Nephron progenitor cell (in vitro differentiated cells): ENCODE measurements at regions not wholly inside any gene's neighbourhood (a gene's known extent, or its start where the extent isn't known, plus 50 kb on each side); places are given as distances from the start of the nearest gene placed in this dataset.
"Not testable (repeated sequence)": the region's sequence is repeated elsewhere in the genome, so short reads cannot be mapped to it uniquely, and the experiment has no call there.

Experiments used
- DNase-seq: peaks from one replicate; pipeline ENCODE4 v3.0.0; 2021
- H3K27ac Mint-ChIP-seq: 2 replicates; pipeline ENCODE4 v1.8.0; 2021; ENCODE audit warnings: mild to moderate bottlenecking, moderate library complexity, mixed read lengths
- H3K27me3 Mint-ChIP-seq: 2 replicates; pipeline ENCODE4 v1.8.0; 2021; ENCODE audit warnings: mild to moderate bottlenecking, low read depth, mixed read lengths; ENCODE audit not compliant: poor library complexity
- H3K36me3 Mint-ChIP-seq: 2 replicates; pipeline ENCODE4 v1.8.0; 2021; ENCODE audit warnings: low read depth, mixed read lengths
- H3K4me1 Mint-ChIP-seq: 2 replicates; pipeline ENCODE4 v1.8.0; 2021; ENCODE audit warnings: mixed read lengths
- H3K4me3 Mint-ChIP-seq: 2 replicates; pipeline ENCODE4 v1.8.0; 2021; ENCODE audit warnings: mild to moderate bottlenecking, moderate library complexity, mixed read lengths
- H3K9me3 Mint-ChIP-seq: 2 replicates; pipeline ENCODE4 v1.8.0; 2021; ENCODE audit warnings: mild to moderate bottlenecking, moderate library complexity, mixed read lengths
- TF ChIP-seq, protein P1 (sequence below): fragments of 200-600 bp; sonication (generic); IDR thresholded peaks from 2 replicates; pipeline ENCODE4 v1.5.0; 2021; ENCODE audit warnings: antibody characterized with exemption

DNA sequence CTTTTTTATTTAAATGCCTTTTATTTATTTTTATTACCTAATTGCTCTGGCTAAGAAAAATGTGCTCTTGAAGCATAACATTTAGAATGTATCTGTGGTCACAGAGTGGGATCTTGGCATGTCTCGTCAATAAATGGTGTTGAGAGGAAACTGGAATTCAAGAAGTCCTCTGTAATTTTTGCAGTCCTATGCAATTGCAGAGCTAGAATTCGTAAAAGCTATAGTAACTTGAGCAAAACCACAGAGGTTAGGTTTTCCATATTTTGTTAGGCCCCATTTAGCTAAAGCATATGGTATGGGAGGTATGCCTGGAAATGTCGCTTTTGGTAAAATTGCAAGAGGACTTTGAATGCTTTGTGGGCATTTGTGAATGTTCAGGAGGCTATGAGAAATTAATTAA lies 466.7 kb upstream of the NFIA start:
- DNase-seq, result no peak
- Mint-ChIP-seq H3K36me3 (no peaks in the 10 kb centered on the region), H3K9me3 (no peaks in the 10 kb centered on the region), H3K27ac (no peak overlapping the region), H3K4me3 (no peak overlapping the region), H3K4me1 (no peaks in the 10 kb centered on the region), H3K27me3 (peaks cover 2% of the 10 kb centered on the region)
- TF ChIP-seq, protein P1, sequence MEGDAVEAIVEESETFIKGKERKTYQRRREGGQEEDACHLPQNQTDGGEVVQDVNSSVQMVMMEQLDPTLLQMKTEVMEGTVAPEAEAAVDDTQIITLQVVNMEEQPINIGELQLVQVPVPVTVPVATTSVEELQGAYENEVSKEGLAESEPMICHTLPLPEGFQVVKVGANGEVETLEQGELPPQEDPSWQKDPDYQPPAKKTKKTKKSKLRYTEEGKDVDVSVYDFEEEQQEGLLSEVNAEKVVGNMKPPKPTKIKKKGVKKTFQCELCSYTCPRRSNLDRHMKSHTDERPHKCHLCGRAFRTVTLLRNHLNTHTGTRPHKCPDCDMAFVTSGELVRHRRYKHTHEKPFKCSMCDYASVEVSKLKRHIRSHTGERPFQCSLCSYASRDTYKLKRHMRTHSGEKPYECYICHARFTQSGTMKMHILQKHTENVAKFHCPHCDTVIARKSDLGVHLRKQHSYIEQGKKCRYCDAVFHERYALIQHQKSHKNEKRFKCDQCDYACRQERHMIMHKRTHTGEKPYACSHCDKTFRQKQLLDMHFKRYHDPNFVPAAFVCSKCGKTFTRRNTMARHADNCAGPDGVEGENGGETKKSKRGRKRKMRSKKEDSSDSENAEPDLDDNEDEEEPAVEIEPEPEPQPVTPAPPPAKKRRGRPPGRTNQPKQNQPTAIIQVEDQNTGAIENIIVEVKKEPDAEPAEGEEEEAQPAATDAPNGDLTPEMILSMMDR, result no peak

DNA sequence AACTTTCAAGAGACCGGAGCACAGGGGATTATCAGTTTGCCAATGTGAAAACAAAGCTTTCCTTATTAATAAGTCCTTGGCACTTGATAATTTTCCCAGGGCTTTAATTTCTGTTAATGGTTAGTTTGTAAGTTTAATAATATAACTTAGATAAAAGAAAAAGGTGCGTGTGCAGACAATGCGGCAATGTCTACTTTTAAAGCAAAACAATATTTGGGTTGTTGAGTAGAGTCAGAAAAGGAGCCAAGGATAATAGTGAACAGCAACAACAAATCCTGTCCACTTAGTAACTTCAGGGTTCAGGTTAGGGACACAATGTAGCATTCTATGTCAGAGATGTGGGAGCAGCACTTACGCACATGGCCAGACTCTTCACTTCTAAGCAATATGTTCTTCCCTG lies 469.6 kb upstream of the NFIA start:
- Mint-ChIP-seq H3K9me3 (no peaks in the 10 kb centered on the region), H3K4me1 (no peaks in the 10 kb centered on the region), H3K4me3 (no peak overlapping the region), H3K27ac (no peak overlapping the region), H3K36me3 (no peaks in the 10 kb centered on the region), H3K27me3 (peaks cover 2% of the 10 kb centered on the region)
- TF ChIP-seq, protein P1, result no peak
- DNase-seq, result no peak

DNA sequence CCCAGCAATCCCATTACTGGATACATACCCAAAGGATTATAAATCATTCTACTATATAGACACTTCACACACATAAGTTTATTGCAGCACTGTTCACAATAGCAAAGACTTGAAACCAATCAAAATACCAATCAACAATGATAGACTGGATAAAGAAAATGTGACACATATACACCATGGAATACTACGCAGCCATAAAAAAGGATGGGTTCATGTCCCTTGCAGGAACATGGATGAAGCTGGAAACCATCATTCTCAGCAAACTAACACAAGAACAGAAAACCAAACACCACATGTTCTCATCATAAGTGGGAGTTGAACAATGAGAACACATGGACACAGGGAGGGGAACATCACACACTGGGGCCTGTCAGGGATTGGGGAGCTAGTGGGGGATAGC lies 475.4 kb upstream of the NFIA start:
- peaks cover 20% of the 10 kb centered on the region for H3K9me3 Mint-ChIP-seq
- H3K27ac Mint-ChIP-seq, H3K4me3 Mint-ChIP-seq, DNase-seq, H3K27me3 Mint-ChIP-seq, H3K36me3 Mint-ChIP-seq, H3K4me1 Mint-ChIP-seq: not testable (repeated sequence)

DNA sequence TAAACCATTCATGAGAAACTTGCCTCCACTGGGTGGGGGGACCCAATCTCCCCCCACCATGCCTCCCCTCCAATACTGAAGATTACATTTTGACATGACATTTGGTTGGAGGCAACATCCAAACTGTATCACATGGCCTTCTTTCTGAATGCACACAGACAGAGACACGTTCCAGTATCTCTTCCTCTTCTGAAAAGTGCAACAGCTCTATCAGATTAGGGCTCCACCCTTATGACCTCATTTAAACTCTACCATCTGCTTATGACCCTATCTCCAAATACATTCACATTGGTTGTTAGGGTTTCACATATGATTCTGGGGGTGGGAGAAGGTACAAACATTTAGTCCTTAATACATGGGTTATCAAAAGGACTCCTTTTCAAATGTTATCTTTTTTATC lies 481.8 kb upstream of the NFIA start:
- no peak for DNase-seq
- Mint-ChIP-seq H3K36me3 (peaks cover 4% of the 10 kb centered on the region), H3K4me3 (no peak overlapping the region), H3K4me1 (no peaks in the 10 kb centered on the region), H3K27me3 (peaks cover 5% of the 10 kb centered on the region), H3K9me3 (peaks cover 22% of the 10 kb centered on the region), H3K27ac (no peak overlapping the region)
- TF ChIP-seq, protein P1, result no peak

DNA sequence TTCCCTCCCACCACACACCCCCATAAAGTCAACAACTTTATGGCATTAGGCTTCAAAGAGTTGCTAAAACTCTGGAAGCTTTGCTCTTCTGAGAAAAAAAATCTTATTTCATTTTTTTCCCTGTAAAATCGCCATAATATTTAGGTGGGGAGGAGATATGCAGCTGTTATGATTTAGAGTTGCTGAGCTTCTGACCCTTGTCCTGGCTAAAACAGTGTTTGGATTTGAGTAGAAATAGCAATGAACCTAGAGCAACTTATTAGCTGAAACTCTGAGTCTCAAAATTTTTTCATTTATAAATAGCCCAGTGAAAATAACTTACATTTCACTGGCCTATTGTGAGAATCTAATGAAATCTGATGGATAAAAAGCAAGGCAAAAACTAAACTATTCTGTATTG lies 482.8 kb upstream of the NFIA start:
- Mint-ChIP-seq H3K27ac (no peak overlapping the region), H3K4me1 (no peaks in the 10 kb centered on the region), H3K27me3 (peaks cover 5% of the 10 kb centered on the region), H3K9me3 (peaks cover 17% of the 10 kb centered on the region), H3K36me3 (peaks cover 4% of the 10 kb centered on the region), H3K4me3 (no peak overlapping the region)
- no peak for DNase-seq
- TF ChIP-seq, protein P1, result no peak

DNA sequence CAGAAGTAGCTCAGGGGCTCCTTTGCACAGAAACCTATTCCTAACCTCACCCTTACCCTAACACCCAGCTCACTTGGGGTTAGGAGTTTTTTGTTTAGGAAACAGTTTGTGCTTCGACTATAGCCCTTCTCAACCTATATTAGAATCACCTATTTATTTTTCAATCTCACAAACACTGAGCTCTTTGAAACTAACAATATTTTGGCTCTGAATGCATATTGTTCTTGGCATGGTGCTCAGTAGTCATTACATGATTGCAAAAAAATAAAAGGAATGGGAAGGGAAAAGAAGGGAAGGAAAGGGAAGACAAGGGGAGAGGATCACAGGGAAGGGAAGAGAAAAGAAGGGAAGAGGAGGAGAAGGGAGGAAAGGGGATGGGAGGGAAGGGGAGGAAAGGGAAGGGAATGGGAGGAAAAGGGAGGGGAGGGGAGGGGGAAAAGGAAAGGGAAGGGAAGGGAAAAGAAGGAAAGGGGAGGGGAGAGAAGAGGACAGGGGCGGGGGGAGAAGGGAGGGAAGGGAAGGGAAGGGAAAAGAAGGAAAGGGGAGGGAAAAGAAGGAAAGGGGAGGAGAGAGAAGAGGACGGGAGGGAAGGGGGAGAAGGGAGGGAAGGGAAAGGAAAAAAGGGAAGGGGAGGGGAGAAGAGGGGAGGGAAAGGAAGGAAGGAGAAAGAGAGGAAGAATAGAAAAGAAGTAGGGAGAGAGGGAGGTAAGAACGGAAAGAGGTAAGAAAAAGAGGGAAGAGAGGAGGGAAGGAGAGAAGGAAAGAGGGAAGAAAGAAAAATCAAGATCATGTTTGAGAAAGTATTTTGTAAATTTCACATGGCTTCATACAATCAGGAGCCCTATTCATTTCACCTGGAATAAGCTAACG lies 484.1 kb upstream of the NFIA start:
- H3K4me3 Mint-ChIP-seq, result no peak overlapping the region
- TF ChIP-seq, protein P1, result no peak
- H3K27me3 Mint-ChIP-seq, result peaks cover 5% of the 10 kb centered on the region
- H3K4me1 Mint-ChIP-seq, result no peaks in the 10 kb centered on the region
- DNase-seq, result no peak
- no peaks in the 10 kb centered on the region for H3K36me3 Mint-ChIP-seq
- no peak overlapping the region for H3K27ac Mint-ChIP-seq
- peaks cover 7% of the 10 kb centered on the region for H3K9me3 Mint-ChIP-seq
